ENCODE measurements at regions not wholly inside any gene's neighbourhood (a gene's known extent, or its start where the extent isn't known, plus 50 kb on each side); places are given as distances from the start of the nearest gene placed in this dataset.

DNA sequence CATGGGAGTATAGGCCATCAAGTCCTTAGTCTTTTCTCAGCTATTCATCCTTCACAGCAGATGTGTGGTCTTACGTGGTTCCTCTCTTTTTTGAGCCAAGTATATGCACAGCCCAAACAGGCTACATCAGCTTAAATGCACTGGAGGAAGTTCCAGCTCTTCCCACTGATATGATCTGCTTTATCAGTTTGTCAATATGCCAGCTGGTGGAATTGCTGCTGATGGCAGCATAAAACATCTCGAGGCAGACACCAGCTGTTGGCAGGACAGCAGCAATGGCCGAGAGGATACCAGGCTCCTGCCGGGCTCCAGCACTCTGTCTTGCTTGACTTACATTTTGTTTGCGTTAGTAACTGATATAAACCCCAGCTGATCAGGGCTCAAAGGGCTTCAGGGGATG lies 143.4 kb downstream of the TENT4A start:
- H3K4me3 ChIP-seq (replicated peaks in 1 of 3; ENCODE audit: low read depth in 2 of 3, low read length in 3 of 3): no peak overlapping the region
- no peak for DNase-seq
- H3K9me3 Mint-ChIP-seq: peaks cover 16 to 49% (median 31%) of the 10 kb centered on the region in 7 donors
- no peak overlapping the region for H3K9ac ChIP-seq (ENCODE audit: insufficient read depth, low read length, poor library complexity, severe bottlenecking)
- intact Hi-C loops (cut with micrococcal nuclease): no loop called here
- H3K4me3 Mint-ChIP-seq: no peak overlapping the region
- TF ChIP-seq, protein P1, sequence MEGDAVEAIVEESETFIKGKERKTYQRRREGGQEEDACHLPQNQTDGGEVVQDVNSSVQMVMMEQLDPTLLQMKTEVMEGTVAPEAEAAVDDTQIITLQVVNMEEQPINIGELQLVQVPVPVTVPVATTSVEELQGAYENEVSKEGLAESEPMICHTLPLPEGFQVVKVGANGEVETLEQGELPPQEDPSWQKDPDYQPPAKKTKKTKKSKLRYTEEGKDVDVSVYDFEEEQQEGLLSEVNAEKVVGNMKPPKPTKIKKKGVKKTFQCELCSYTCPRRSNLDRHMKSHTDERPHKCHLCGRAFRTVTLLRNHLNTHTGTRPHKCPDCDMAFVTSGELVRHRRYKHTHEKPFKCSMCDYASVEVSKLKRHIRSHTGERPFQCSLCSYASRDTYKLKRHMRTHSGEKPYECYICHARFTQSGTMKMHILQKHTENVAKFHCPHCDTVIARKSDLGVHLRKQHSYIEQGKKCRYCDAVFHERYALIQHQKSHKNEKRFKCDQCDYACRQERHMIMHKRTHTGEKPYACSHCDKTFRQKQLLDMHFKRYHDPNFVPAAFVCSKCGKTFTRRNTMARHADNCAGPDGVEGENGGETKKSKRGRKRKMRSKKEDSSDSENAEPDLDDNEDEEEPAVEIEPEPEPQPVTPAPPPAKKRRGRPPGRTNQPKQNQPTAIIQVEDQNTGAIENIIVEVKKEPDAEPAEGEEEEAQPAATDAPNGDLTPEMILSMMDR (IDR thresholded peaks at IDR 0.05): no peak
- H3K27ac ChIP-seq (ENCODE audit: low read depth in 1 of 2, low read length in 2 of 2): no peak overlapping the region
- no peaks in the 10 kb centered on the region for H3K79me2 ChIP-seq (ENCODE audit: insufficient read depth, low read length)
- no peaks in the 10 kb centered on the region for H3K36me3 Mint-ChIP-seq
- no peaks in the 10 kb centered on the region for H3K27me3 ChIP-seq (ENCODE audit: control insufficient read depth in 2 of 2, insufficient read depth in 2 of 2, low read length in 2 of 2)
- peaks cover 0 to 3% (median 0%) of the 10 kb centered on the region in 3 donors for H3K27me3 Mint-ChIP-seq (ENCODE audit: low read depth in 3 of 3)
- 84% methylated on average over 4 of the region's 5 CpGs for WGBS (ENCODE audit: insufficient coverage)
- H3K4me1 ChIP-seq (ENCODE audit: control insufficient read depth in 1 of 2, insufficient read depth in 2 of 2, low read length in 2 of 2): no peaks in the 10 kb centered on the region
- no peaks in the 10 kb centered on the region for H3K36me3 ChIP-seq (replicated peaks in 1 of 2; ENCODE audit: control insufficient read depth in 1 of 2, insufficient read depth in 2 of 2, low read length in 2 of 2)
- H3K4me1 Mint-ChIP-seq: no peaks in the 10 kb centered on the region
- H4K20me1 ChIP-seq (ENCODE audit: insufficient read depth, low read length): no peaks in the 10 kb centered on the region
- H3K27ac Mint-ChIP-seq: no peak overlapping the region
- peaks cover 22 to 30% of the 10 kb centered on the region in 2 donors for H3K9me3 ChIP-seq (replicated peaks in 1 of 2; ENCODE audit: control insufficient read depth in 1 of 2, insufficient read depth in 1 of 2, low read length in 2 of 2)
- no peak overlapping the region for H2AFZ ChIP-seq (ENCODE audit: insufficient read depth, low read depth, low read length, poor library complexity, severe bottlenecking)
- H3K4me2 ChIP-seq (replicated peaks; ENCODE audit: extremely low read depth, low read length, poor library complexity, severe bottlenecking): no peak overlapping the region

DNA sequence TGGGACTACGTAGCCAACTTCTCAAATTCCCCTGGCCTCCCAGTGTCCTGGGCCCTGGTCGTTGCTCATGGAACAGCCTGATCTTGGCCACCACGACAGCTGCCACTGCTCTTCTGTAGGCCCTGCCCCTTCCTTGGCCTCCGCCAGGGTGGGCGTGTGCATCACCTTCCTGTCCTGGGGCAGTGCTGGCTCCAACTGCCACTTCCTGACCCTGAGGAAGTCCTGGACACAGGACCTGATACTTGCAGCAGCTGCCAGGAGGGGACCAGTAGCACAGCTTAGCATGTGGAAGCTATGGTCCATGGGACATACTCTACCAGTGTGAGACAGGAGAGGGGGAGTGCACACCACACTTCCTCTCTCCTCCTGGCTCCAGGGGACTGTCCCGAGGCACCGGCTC lies 145.2 kb downstream of the TENT4A start:
- Histone ChIP-seq H4K20me1 (ENCODE audit: insufficient read depth, low read length) (no peaks in the 10 kb centered on the region), H3K4me3 (replicated peaks in 1 of 3; ENCODE audit: low read depth in 2 of 3, low read length in 3 of 3) (no peak overlapping the region), H3K36me3 (replicated peaks in 1 of 2; ENCODE audit: control insufficient read depth in 1 of 2, insufficient read depth in 2 of 2, low read length in 2 of 2) (no peaks in the 10 kb centered on the region), H3K4me2 (replicated peaks; ENCODE audit: extremely low read depth, low read length, poor library complexity, severe bottlenecking) (no peak overlapping the region), H2AFZ (ENCODE audit: insufficient read depth, low read depth, low read length, poor library complexity, severe bottlenecking) (no peak overlapping the region), H3K9ac (ENCODE audit: insufficient read depth, low read length, poor library complexity, severe bottlenecking) (no peak overlapping the region), H3K9me3 (replicated peaks in 1 of 2; ENCODE audit: control insufficient read depth in 1 of 2, insufficient read depth in 1 of 2, low read length in 2 of 2) (peaks cover 12 to 20% of the 10 kb centered on the region in 2 donors), H3K27ac (ENCODE audit: low read depth in 1 of 2, low read length in 2 of 2) (no peak overlapping the region), H3K4me1 (ENCODE audit: control insufficient read depth in 1 of 2, insufficient read depth in 2 of 2, low read length in 2 of 2) (no peaks in the 10 kb centered on the region), H3K27me3 (ENCODE audit: control insufficient read depth in 2 of 2, insufficient read depth in 2 of 2, low read length in 2 of 2) (no peaks in the 10 kb centered on the region), H3K79me2 (ENCODE audit: insufficient read depth, low read length) (no peaks in the 10 kb centered on the region)
- H3K4me3 Mint-ChIP-seq: no peak overlapping the region
- TF ChIP-seq, protein P1 (IDR thresholded peaks at IDR 0.05): no peak
- no peak for DNase-seq
- 55% methylated on average over 7 of the region's 7 CpGs for WGBS (ENCODE audit: insufficient coverage)
- H3K36me3 Mint-ChIP-seq: no peaks in the 10 kb centered on the region
- peaks cover 11 to 39% (median 19%) of the 10 kb centered on the region in 7 donors for H3K9me3 Mint-ChIP-seq
- no peak overlapping the region for H3K27ac Mint-ChIP-seq
- H3K4me1 Mint-ChIP-seq: no peaks in the 10 kb centered on the region
- peaks cover 0 to 3% (median 1%) of the 10 kb centered on the region in 3 donors for H3K27me3 Mint-ChIP-seq (ENCODE audit: low read depth in 3 of 3)
- intact Hi-C loops (cut with micrococcal nuclease): no loop called here
